WTC11 (cell line): ENCODE measurements at regions not wholly inside any gene's neighbourhood (a gene's known extent, or its start where the extent isn't known, plus 50 kb on each side); places are given as distances from the start of the nearest gene placed in this dataset.

Experiments used
- ATAC-seq: fragments of 200-7000 bp; cut with Tn5 transposase; 2 replicates; pipeline ENCODE4 v1.10.0; 2021; ENCODE audit warnings: mild to moderate bottlenecking, moderate library complexity
- CTCF ChIA-PET: fragments of 300-600 bp; sonication (Branson Sonifier 250); formaldehyde crosslinking; loops from one replicate; lab custom pipeline; 2021; ENCODE audit warnings: antibody characterized with exemption; lab: Charles Lee
- POLR2A ChIA-PET: fragments of 350-600 bp; sonication (Branson Sonifier 250); formaldehyde crosslinking; loops from one replicate; lab custom pipeline; 2021; ENCODE audit warnings: antibody characterized with exemption; lab: Charles Lee
- DNase-seq: peaks from one replicate; pipeline ENCODE4 v3.0.0; 2021; ENCODE audit warnings: low spot score
- H3K27ac Mint-ChIP-seq: 2 replicates; pipeline ENCODE4 v1.8.0; 2021; ENCODE audit warnings: mixed read lengths
- H3K27me3 Mint-ChIP-seq: 2 replicates; pipeline ENCODE4 v1.8.0; 2021; ENCODE audit warnings: low read depth, mild to moderate bottlenecking, moderate library complexity, mixed read lengths
- H3K36me3 Mint-ChIP-seq: 2 replicates; pipeline ENCODE4 v1.8.0; 2021; ENCODE audit warnings: mixed read lengths
- H3K4me1 Mint-ChIP-seq: 2 replicates; pipeline ENCODE4 v1.8.0; 2022; ENCODE audit warnings: mixed read lengths
- H3K4me3 Mint-ChIP-seq: 2 replicates; pipeline ENCODE4 v1.8.0; 2021; ENCODE audit warnings: mild to moderate bottlenecking, moderate library complexity, mixed read lengths
- H3K9me3 Mint-ChIP-seq: 2 replicates; pipeline ENCODE4 v1.8.0; 2021; ENCODE audit warnings: mixed read lengths
- ESRRA ChIP-seq: sonication (generic); formaldehyde crosslinking; IDR thresholded peaks from 2 replicates; pipeline ENCODE4 v1.8.1; 2022; ENCODE audit warnings: mild to moderate bottlenecking, missing genetic modification reagents, borderline replicate concordance
- GABPB1 ChIP-seq: sonication (generic); formaldehyde crosslinking; IDR thresholded peaks from 2 replicates; pipeline ENCODE4 v1.8.1; 2023; ENCODE audit warnings: mild to moderate bottlenecking, missing genetic modification reagents
- KAT7 ChIP-seq: sonication (generic); formaldehyde crosslinking; IDR thresholded peaks from 2 replicates; pipeline ENCODE4 v1.8.1; 2023; ENCODE audit warnings: missing genetic modification reagents, mild to moderate bottlenecking, borderline replicate concordance
- NFATC4 ChIP-seq: fragments of 250-450 bp; sonication (Bioruptor Pico); IDR thresholded peaks from 2 replicates; pipeline ENCODE4 v1.9.0; 2021; ENCODE audit warnings: mild to moderate bottlenecking
- NR2C2 ChIP-seq: sonication (generic); formaldehyde crosslinking; IDR thresholded peaks from 2 replicates; pipeline ENCODE4 v1.8.0; 2022; ENCODE audit warnings: mild to moderate bottlenecking, missing genetic modification reagents
- OVOL2 ChIP-seq: fragments of 250-450 bp; sonication (Bioruptor Pico); IDR thresholded peaks from 2 replicates; pipeline ENCODE4 v1.9.0; 2021; ENCODE audit warnings: mild to moderate bottlenecking, borderline replicate concordance
- PRRX2 ChIP-seq: fragments of 250-450 bp; sonication (Bioruptor Pico); IDR thresholded peaks from 2 replicates; pipeline ENCODE4 v1.8.0; 2021; ENCODE audit warnings: mild to moderate bottlenecking
- RELA ChIP-seq: sonication (generic); formaldehyde crosslinking; IDR thresholded peaks from 2 replicates; pipeline ENCODE4 v1.8.1; 2022; ENCODE audit warnings: missing genetic modification reagents, mild to moderate bottlenecking, borderline replicate concordance
- RORB ChIP-seq: fragments of 250-450 bp; sonication (Bioruptor Pico); IDR thresholded peaks from 2 replicates; pipeline ENCODE4 v1.9.0; 2021; ENCODE audit warnings: mild to moderate bottlenecking
- SMAD3 ChIP-seq: sonication (generic); formaldehyde crosslinking; IDR thresholded peaks from 2 replicates; pipeline ENCODE4 v1.8.0; 2022; ENCODE audit warnings: missing genetic modification reagents, mild to moderate bottlenecking, borderline replicate concordance
- TCF7 ChIP-seq: sonication (generic); formaldehyde crosslinking; IDR thresholded peaks from 2 replicates; pipeline ENCODE4 v1.8.0; 2022; ENCODE audit warnings: mild to moderate bottlenecking, low read depth, missing genetic modification reagents, moderate library complexity
- ZNF317 ChIP-seq: sonication (generic); formaldehyde crosslinking; IDR thresholded peaks from 2 replicates; pipeline ENCODE4 v1.8.1; 2023; ENCODE audit warnings: low read depth, mild to moderate bottlenecking, moderate library complexity, missing genetic modification reagents, borderline replicate concordance
- ZNF396 ChIP-seq: fragments of 250-450 bp; sonication (Bioruptor Pico); IDR thresholded peaks from 2 replicates; pipeline ENCODE4 v1.8.0; 2021; ENCODE audit warnings: mild to moderate bottlenecking, moderate library complexity, borderline replicate concordance
- ZNF416 ChIP-seq: fragments of 250-450 bp; sonication (Bioruptor Pico); IDR thresholded peaks from 2 replicates; pipeline ENCODE4 v1.9.0; 2021; ENCODE audit warnings: mild to moderate bottlenecking, inconsistent platforms
- TF ChIP-seq, protein P1 (sequence below): sonication (generic); formaldehyde crosslinking; conservative IDR thresholded peaks from 2 replicates; pipeline ENCODE4 v1.8.1; 2023; ENCODE audit warnings: mild to moderate bottlenecking, low read depth, missing genetic modification reagents, moderate library complexity
- TF ChIP-seq, protein P2 (sequence below): sonication (generic); formaldehyde crosslinking; IDR thresholded peaks from 2 replicates; pipeline ENCODE4 v1.8.1; 2023; ENCODE audit warnings: mild to moderate bottlenecking, missing genetic modification reagents, moderate library complexity
- TF ChIP-seq, protein P3 (sequence below): sonication (generic); formaldehyde crosslinking; IDR thresholded peaks from 2 replicates; pipeline ENCODE4 v1.8.0; 2023; ENCODE audit warnings: missing genetic modification reagents, mild to moderate bottlenecking, borderline replicate concordance
- TF ChIP-seq, protein P4 (sequence below): fragments of 250-450 bp; sonication (Bioruptor Pico); IDR thresholded peaks from 2 replicates; pipeline ENCODE4 v1.9.0; 2021; ENCODE audit warnings: mild to moderate bottlenecking
- TF ChIP-seq, protein P5 (sequence below): fragments of 250-450 bp; sonication (Bioruptor Pico); IDR thresholded peaks from 2 replicates; pipeline ENCODE4 v1.9.0; 2021; ENCODE audit warnings: mild to moderate bottlenecking, borderline replicate concordance

DNA sequence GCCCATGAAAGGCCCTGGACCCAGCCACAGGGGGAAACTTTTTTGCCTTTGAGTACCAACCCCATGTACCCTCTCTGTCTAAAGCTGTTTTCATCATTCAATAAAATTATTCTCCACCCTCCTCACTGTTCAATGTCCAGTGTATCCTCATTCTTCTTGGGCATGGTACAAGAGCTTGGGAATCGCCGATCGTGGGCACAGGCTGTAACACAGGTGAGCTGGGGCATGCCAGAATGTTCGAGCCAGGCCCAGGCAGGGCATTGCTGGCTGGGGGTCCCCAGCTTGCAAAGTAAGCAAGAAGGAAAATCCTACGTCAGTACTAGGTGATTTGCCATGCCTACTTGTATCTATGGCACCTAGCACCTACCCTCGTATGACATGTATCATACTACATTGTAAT lies 162.1 kb upstream of the NOL4 start (continued):
- TF ChIP-seq, protein P1, sequence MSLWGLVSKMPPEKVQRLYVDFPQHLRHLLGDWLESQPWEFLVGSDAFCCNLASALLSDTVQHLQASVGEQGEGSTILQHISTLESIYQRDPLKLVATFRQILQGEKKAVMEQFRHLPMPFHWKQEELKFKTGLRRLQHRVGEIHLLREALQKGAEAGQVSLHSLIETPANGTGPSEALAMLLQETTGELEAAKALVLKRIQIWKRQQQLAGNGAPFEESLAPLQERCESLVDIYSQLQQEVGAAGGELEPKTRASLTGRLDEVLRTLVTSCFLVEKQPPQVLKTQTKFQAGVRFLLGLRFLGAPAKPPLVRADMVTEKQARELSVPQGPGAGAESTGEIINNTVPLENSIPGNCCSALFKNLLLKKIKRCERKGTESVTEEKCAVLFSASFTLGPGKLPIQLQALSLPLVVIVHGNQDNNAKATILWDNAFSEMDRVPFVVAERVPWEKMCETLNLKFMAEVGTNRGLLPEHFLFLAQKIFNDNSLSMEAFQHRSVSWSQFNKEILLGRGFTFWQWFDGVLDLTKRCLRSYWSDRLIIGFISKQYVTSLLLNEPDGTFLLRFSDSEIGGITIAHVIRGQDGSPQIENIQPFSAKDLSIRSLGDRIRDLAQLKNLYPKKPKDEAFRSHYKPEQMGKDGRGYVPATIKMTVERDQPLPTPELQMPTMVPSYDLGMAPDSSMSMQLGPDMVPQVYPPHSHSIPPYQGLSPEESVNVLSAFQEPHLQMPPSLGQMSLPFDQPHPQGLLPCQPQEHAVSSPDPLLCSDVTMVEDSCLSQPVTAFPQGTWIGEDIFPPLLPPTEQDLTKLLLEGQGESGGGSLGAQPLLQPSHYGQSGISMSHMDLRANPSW (CRISPR knock-in tag), result no peak
- no peak for TF ChIP-seq RELA
- TF ChIP-seq, all 79 proteins: peak for 0

DNA sequence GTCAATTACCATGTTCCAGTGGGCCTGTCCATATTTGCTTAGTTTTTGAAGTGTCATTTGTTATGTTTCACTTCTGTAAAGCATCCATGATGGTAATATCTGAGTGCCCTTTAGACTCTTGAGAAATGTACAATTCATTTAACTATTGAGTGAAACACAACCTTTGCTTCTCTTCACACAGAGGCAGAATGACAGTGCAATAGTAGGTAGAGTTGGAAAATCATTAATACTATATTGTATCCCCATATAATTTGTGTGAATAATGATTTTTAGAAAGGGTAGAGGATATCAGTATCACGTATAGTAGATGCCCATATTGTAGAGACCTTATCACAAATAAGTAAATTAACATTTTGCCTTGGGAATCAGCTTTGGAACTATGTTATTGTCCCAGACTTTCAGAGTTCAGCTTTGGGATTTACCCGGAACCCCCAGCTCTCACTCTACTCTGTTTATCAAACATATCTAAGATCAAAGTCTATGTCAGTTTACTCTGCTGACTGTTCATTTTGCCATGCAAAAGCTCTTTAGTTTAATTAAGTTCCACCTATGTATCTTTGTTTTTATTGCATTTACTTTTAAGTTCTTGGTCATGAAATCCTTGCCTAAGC lies 172.7 kb upstream of the NOL4 start:
- Mint-ChIP-seq H3K9me3 (0 out of 2 replicates have a peak, but pooled peaks cover 3% of the 10 kb centered on the region), H3K27ac (no peak overlapping the region)
- TF ChIP-seq ESRRA (CRISPR knock-in tag), result no peak
- TF ChIP-seq ZNF396 (CRISPR knock-in tag), result no peak
- TF ChIP-seq, protein P2, sequence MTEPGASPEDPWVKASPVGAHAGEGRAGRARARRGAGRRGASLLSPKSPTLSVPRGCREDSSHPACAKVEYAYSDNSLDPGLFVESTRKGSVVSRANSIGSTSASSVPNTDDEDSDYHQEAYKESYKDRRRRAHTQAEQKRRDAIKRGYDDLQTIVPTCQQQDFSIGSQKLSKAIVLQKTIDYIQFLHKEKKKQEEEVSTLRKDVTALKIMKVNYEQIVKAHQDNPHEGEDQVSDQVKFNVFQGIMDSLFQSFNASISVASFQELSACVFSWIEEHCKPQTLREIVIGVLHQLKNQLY (CRISPR knock-in tag), result no peak
- TF ChIP-seq, protein P3, sequence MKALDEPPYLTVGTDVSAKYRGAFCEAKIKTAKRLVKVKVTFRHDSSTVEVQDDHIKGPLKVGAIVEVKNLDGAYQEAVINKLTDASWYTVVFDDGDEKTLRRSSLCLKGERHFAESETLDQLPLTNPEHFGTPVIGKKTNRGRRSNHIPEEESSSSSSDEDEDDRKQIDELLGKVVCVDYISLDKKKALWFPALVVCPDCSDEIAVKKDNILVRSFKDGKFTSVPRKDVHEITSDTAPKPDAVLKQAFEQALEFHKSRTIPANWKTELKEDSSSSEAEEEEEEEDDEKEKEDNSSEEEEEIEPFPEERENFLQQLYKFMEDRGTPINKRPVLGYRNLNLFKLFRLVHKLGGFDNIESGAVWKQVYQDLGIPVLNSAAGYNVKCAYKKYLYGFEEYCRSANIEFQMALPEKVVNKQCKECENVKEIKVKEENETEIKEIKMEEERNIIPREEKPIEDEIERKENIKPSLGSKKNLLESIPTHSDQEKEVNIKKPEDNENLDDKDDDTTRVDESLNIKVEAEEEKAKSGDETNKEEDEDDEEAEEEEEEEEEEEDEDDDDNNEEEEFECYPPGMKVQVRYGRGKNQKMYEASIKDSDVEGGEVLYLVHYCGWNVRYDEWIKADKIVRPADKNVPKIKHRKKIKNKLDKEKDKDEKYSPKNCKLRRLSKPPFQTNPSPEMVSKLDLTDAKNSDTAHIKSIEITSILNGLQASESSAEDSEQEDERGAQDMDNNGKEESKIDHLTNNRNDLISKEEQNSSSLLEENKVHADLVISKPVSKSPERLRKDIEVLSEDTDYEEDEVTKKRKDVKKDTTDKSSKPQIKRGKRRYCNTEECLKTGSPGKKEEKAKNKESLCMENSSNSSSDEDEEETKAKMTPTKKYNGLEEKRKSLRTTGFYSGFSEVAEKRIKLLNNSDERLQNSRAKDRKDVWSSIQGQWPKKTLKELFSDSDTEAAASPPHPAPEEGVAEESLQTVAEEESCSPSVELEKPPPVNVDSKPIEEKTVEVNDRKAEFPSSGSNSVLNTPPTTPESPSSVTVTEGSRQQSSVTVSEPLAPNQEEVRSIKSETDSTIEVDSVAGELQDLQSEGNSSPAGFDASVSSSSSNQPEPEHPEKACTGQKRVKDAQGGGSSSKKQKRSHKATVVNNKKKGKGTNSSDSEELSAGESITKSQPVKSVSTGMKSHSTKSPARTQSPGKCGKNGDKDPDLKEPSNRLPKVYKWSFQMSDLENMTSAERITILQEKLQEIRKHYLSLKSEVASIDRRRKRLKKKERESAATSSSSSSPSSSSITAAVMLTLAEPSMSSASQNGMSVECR, result no peak
- TF ChIP-seq NR2C2, result no peak
- TF ChIP-seq, protein P4, sequence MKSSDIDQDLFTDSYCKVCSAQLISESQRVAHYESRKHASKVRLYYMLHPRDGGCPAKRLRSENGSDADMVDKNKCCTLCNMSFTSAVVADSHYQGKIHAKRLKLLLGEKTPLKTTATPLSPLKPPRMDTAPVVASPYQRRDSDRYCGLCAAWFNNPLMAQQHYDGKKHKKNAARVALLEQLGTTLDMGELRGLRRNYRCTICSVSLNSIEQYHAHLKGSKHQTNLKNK (CRISPR knock-in tag), result no peak
- no peak for TF ChIP-seq TCF7 (CRISPR knock-in tag)
- no peak for TF ChIP-seq KAT7
- TF ChIP-seq SMAD3 (CRISPR knock-in tag), result no peak
- TF ChIP-seq PRRX2, result no peak
- TF ChIP-seq NFATC4, result no peak
- TF ChIP-seq ZNF416 (CRISPR knock-in tag), result no peak
- no peak for TF ChIP-seq ZNF317 (CRISPR knock-in tag)
- no peak for TF ChIP-seq OVOL2 (CRISPR knock-in tag)
- TF ChIP-seq, protein P5, sequence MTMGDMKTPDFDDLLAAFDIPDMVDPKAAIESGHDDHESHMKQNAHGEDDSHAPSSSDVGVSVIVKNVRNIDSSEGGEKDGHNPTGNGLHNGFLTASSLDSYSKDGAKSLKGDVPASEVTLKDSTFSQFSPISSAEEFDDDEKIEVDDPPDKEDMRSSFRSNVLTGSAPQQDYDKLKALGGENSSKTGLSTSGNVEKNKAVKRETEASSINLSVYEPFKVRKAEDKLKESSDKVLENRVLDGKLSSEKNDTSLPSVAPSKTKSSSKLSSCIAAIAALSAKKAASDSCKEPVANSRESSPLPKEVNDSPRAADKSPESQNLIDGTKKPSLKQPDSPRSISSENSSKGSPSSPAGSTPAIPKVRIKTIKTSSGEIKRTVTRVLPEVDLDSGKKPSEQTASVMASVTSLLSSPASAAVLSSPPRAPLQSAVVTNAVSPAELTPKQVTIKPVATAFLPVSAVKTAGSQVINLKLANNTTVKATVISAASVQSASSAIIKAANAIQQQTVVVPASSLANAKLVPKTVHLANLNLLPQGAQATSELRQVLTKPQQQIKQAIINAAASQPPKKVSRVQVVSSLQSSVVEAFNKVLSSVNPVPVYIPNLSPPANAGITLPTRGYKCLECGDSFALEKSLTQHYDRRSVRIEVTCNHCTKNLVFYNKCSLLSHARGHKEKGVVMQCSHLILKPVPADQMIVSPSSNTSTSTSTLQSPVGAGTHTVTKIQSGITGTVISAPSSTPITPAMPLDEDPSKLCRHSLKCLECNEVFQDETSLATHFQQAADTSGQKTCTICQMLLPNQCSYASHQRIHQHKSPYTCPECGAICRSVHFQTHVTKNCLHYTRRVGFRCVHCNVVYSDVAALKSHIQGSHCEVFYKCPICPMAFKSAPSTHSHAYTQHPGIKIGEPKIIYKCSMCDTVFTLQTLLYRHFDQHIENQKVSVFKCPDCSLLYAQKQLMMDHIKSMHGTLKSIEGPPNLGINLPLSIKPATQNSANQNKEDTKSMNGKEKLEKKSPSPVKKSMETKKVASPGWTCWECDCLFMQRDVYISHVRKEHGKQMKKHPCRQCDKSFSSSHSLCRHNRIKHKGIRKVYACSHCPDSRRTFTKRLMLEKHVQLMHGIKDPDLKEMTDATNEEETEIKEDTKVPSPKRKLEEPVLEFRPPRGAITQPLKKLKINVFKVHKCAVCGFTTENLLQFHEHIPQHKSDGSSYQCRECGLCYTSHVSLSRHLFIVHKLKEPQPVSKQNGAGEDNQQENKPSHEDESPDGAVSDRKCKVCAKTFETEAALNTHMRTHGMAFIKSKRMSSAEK (CRISPR knock-in tag), result no peak
- no peak for TF ChIP-seq GABPB1
- TF ChIP-seq RORB (CRISPR knock-in tag), result no peak
- TF ChIP-seq, all 79 proteins: peak for 0
- H3K36me3 Mint-ChIP-seq, result no peaks in the 10 kb centered on the region
- DNase-seq, result no peak
- ATAC-seq, result no peak
- ChIA-PET POLR2A (no interaction called here), CTCF (no interaction called here)
- no peaks in the 10 kb centered on the region for H3K4me1 Mint-ChIP-seq
- H3K4me3 Mint-ChIP-seq, result no peak overlapping the region
- no peaks in the 10 kb centered on the region for H3K27me3 Mint-ChIP-seq
